Endothelial cell (in vitro differentiated cells): ENCODE measurements at regions not wholly inside any gene's neighbourhood (a gene's known extent, or its start where the extent isn't known, plus 50 kb on each side); places are given as distances from the start of the nearest gene placed in this dataset.

Source experiments
- DNase-seq: peaks from one replicate; pipeline ENCODE4 v3.0.0; 2021; ENCODE audit warnings: low spot score
- H3K27ac Mint-ChIP-seq: one replicate; pipeline ENCODE4 v1.8.0; 2021; ENCODE audit warnings: mixed read lengths, inconsistent platforms; ENCODE audit not compliant: unreplicated experiment
- H3K27me3 Mint-ChIP-seq: one replicate; pipeline ENCODE4 v1.8.0; 2021; ENCODE audit warnings: mild to moderate bottlenecking, moderate library complexity, mixed read lengths, inconsistent platforms; ENCODE audit not compliant: unreplicated experiment
- H3K36me3 Mint-ChIP-seq: one replicate; pipeline ENCODE4 v1.8.0; 2021; ENCODE audit warnings: mild to moderate bottlenecking, low read depth, mixed read lengths, inconsistent platforms; ENCODE audit not compliant: unreplicated experiment
- H3K4me1 Mint-ChIP-seq: one replicate; pipeline ENCODE4 v1.8.0; 2021; ENCODE audit warnings: mild to moderate bottlenecking, mixed read lengths, inconsistent platforms; ENCODE audit not compliant: unreplicated experiment
- H3K4me3 Mint-ChIP-seq: one replicate; pipeline ENCODE4 v1.8.0; 2021; ENCODE audit warnings: mild to moderate bottlenecking, mixed read lengths, inconsistent platforms; ENCODE audit not compliant: unreplicated experiment
- H3K9me3 Mint-ChIP-seq: one replicate; pipeline ENCODE4 v1.8.0; 2021; ENCODE audit warnings: mixed read lengths, inconsistent platforms; ENCODE audit not compliant: unreplicated experiment
- CTCF ChIP-seq: fragments of 200-600 bp; sonication (generic); IDR thresholded peaks from one replicate; pipeline ENCODE4 v1.5.0; 2021; ENCODE audit warnings: antibody characterized with exemption; ENCODE audit not compliant: unreplicated experiment

- TF ChIP-seq CTCF: no peak
- H3K36me3 Mint-ChIP-seq: no peaks in the 10 kb centered on the region
- H3K27me3 Mint-ChIP-seq: no peaks in the 10 kb centered on the region
- no peak for DNase-seq
- no peak overlapping the region for H3K4me3 Mint-ChIP-seq
- H3K4me1 Mint-ChIP-seq: no peaks in the 10 kb centered on the region
- no peaks in the 10 kb centered on the region for H3K9me3 Mint-ChIP-seq
- no peak overlapping the region for H3K27ac Mint-ChIP-seq
Observed at GRCh38 chr3:84573962-84574361, 384.8 kb upstream of the CADM2 start.

GRCh38 chr3:84586427-84586826, 372.4 kb upstream of the CADM2 start:
- no peak overlapping the region for H3K4me3 Mint-ChIP-seq
- H3K9me3 Mint-ChIP-seq: no peaks in the 10 kb centered on the region
- DNase-seq: no peak
- no peaks in the 10 kb centered on the region for H3K4me1 Mint-ChIP-seq
- H3K27ac Mint-ChIP-seq: no peak overlapping the region
- no peaks in the 10 kb centered on the region for H3K36me3 Mint-ChIP-seq
- no peak for TF ChIP-seq CTCF
- H3K27me3 Mint-ChIP-seq: no peaks in the 10 kb centered on the region

GRCh38 chr3:84600703-84601225, 358.0 kb upstream of the CADM2 start:
- H3K27ac Mint-ChIP-seq: no peak overlapping the region
- no peak for TF ChIP-seq CTCF
- H3K4me3 Mint-ChIP-seq: no peak overlapping the region
- no peaks in the 10 kb centered on the region for H3K27me3 Mint-ChIP-seq
- no peak for DNase-seq
- peaks cover 3% of the 10 kb centered on the region for H3K4me1 Mint-ChIP-seq
- H3K9me3 Mint-ChIP-seq: no peaks in the 10 kb centered on the region
- H3K36me3 Mint-ChIP-seq: no peaks in the 10 kb centered on the region

GRCh38 chr3:84601303-84601702, 357.5 kb upstream of the CADM2 start:
- H3K36me3 Mint-ChIP-seq: no peaks in the 10 kb centered on the region
- H3K9me3 Mint-ChIP-seq: no peaks in the 10 kb centered on the region
- H3K4me3 Mint-ChIP-seq: no peak overlapping the region
- H3K27ac Mint-ChIP-seq: no peak overlapping the region
- peaks cover 3% of the 10 kb centered on the region for H3K4me1 Mint-ChIP-seq
- no peak for DNase-seq
- no peak for TF ChIP-seq CTCF
- H3K27me3 Mint-ChIP-seq: no peaks in the 10 kb centered on the region

- DNase-seq: no peak
- H3K36me3 Mint-ChIP-seq: no peaks in the 10 kb centered on the region
- no peak overlapping the region for H3K27ac Mint-ChIP-seq
- no peaks in the 10 kb centered on the region for H3K4me1 Mint-ChIP-seq
- no peaks in the 10 kb centered on the region for H3K9me3 Mint-ChIP-seq
- H3K27me3 Mint-ChIP-seq: no peaks in the 10 kb centered on the region
- no peak overlapping the region for H3K4me3 Mint-ChIP-seq
- TF ChIP-seq CTCF: no peak
Observed at GRCh38 chr3:84621823-84622222, 337.0 kb upstream of the CADM2 start.
